HG03095 (cell line): ENCODE measurements at regions not wholly inside any gene's neighbourhood (a gene's known extent, or its start where the extent isn't known, plus 50 kb on each side); places are given as distances from the start of the nearest gene placed in this dataset.
"Not testable (repeated sequence)": the region's sequence is repeated elsewhere in the genome, so short reads cannot be mapped to it uniquely, and the experiment has no call there.

Source experiments
- ATAC-seq: cut with Tn5 transposase; IDR thresholded peaks from one replicate; pipeline ENCODE4 v1.9.1; 2021; ENCODE audit warnings: moderate library complexity; ENCODE audit not compliant: unreplicated experiment

- no peak for ATAC-seq
Measured at GRCh38 chr13:30071969-30072817, 221.8 kb upstream of the UBL3 start.

- ATAC-seq = no peak
Measured at GRCh38 chr13:30065181-30065580, 214.8 kb upstream of the UBL3 start.

GRCh38 chr13:30063892-30064291 lies 213.5 kb upstream of the UBL3 start:
- no peak for ATAC-seq

GRCh38 chr13:30061217-30061616 lies 210.8 kb upstream of the UBL3 start:
- no peak for ATAC-seq

GRCh38 chr13:30058429-30058828 lies 208.0 kb upstream of the UBL3 start:
- ATAC-seq = no peak

GRCh38 chr13:30054546-30054945 lies 204.1 kb upstream of the UBL3 start:
- ATAC-seq = not testable (repeated sequence)

- no peak for ATAC-seq
Measured at GRCh38 chr13:30053939-30054338, 203.5 kb upstream of the UBL3 start.

GRCh38 chr13:30052120-30052519 lies 201.7 kb upstream of the UBL3 start:
- ATAC-seq = no peak

GRCh38 chr13:30051531-30052060 lies 201.2 kb upstream of the UBL3 start:
- ATAC-seq = no peak

- no peak for ATAC-seq
Measured at GRCh38 chr13:30049692-30050091, 199.3 kb upstream of the UBL3 start.

GRCh38 chr13:30047154-30047874 lies 196.9 kb upstream of the UBL3 start:
- ATAC-seq = no peak

GRCh38 chr13:30045916-30046704 lies 195.7 kb upstream of the UBL3 start:
- ATAC-seq = no peak

GRCh38 chr13:30044932-30045331 lies 194.5 kb upstream of the UBL3 start:
- no peak for ATAC-seq

- no peak for ATAC-seq
Measured at GRCh38 chr13:30043631-30043925, 193.2 kb upstream of the UBL3 start.

- no peak for ATAC-seq
Measured at GRCh38 chr13:30042891-30043630, 192.6 kb upstream of the UBL3 start.

- ATAC-seq = no peak
Measured at GRCh38 chr13:30042272-30042671, 191.9 kb upstream of the UBL3 start.

GRCh38 chr13:30039511-30039911 lies 189.1 kb upstream of the UBL3 start:
- no peak for ATAC-seq

GRCh38 chr13:30038884-30039283 lies 188.5 kb upstream of the UBL3 start:
- no peak for ATAC-seq

- no peak for ATAC-seq
Measured at GRCh38 chr13:30037766-30038165, 187.3 kb upstream of the UBL3 start.

- no peak for ATAC-seq
Measured at GRCh38 chr13:30037306-30037705, 186.9 kb upstream of the UBL3 start.

- ATAC-seq = no peak
Measured at GRCh38 chr13:30034458-30034795, 184.0 kb upstream of the UBL3 start.
